CD4-positive, alpha-beta T cell (primary cell): ENCODE measurements at regions not wholly inside any gene's neighbourhood (a gene's known extent, or its start where the extent isn't known, plus 50 kb on each side); places are given as distances from the start of the nearest gene placed in this dataset.

Experiments
- ATAC-seq: fragments of 200-7000 bp; cut with Tn5 transposase; one replicate; pipeline ENCODE4 v1.10.0; 2022; ENCODE audit warnings: mild to moderate bottlenecking; ENCODE audit not compliant: poor library complexity
- CTCF ChIA-PET: fragments of 350-600 bp; sonication (Branson Sonifier 250); formaldehyde crosslinking; loops from one replicate; lab custom pipeline; 2021; ENCODE audit warnings: antibody characterized with exemption, inconsistent platforms; lab: Charles Lee
- POLR2A ChIA-PET: fragments of 350-600 bp; sonication (Branson Sonifier 250); formaldehyde crosslinking; loops from one replicate; lab custom pipeline; 2021; ENCODE audit warnings: antibody characterized with exemption, inconsistent platforms; lab: Charles Lee
- DNase-seq, 14 experiments: peaks; one replicate each; pipeline ENCODE4 v3.0.0-alpha.2; 2013 to 2020; ENCODE audit warnings: mixed read lengths in 2 of 14
- H3K27ac ChIP-seq, 2 donors: one replicate each; pipeline versions ENCODE4 v1.5.1 to v1.7.0; 2013; ENCODE audit warnings: low read length in 2 of 2, low read depth in 1 of 2, mild to moderate bottlenecking in 1 of 2
- H3K27me3 ChIP-seq, 2 experiments: 1 replicate in 1 of 2; 2 replicates in 1 of 2; pipeline versions ENCODE4 v1.6.1 to v1.7.0; 2013; ENCODE audit warnings: low read length in 2 of 2, control low read depth in 1 of 2, mild to moderate bottlenecking in 1 of 2, moderate library complexity in 1 of 2; ENCODE audit not compliant: insufficient read depth in 2 of 2, control insufficient read depth in 1 of 2
- H3K36me3 ChIP-seq: one replicate; pipeline ENCODE4 v1.6.1; 2013; ENCODE audit warnings: low read length, control low read depth; ENCODE audit not compliant: insufficient read depth
- H3K4me1 ChIP-seq: one replicate; pipeline ENCODE4 v1.6.1; 2013; ENCODE audit warnings: low read length, control low read depth; ENCODE audit not compliant: insufficient read depth
- H3K4me3 ChIP-seq: one replicate; pipeline ENCODE4 v1.5.1; 2013; ENCODE audit warnings: mild to moderate bottlenecking, low read length, moderate library complexity
- H3K9me3 ChIP-seq, 2 experiments: 1 replicate in 1 of 2; 2 replicates in 1 of 2; pipeline versions ENCODE4 v1.6.1 to v1.7.0; 2013; ENCODE audit warnings: low read length in 2 of 2, mild to moderate bottlenecking in 2 of 2, control low read depth in 1 of 2, moderate library complexity in 1 of 2; ENCODE audit not compliant: control insufficient read depth in 1 of 2, insufficient read depth in 1 of 2
- H3K27ac Mint-ChIP-seq: one replicate; pipeline ENCODE4 v1.8.0; 2020; ENCODE audit warnings: mixed read lengths
- H3K27me3 Mint-ChIP-seq: one replicate; pipeline ENCODE4 v1.8.0; 2021; ENCODE audit warnings: mixed read lengths
- H3K36me3 Mint-ChIP-seq: one replicate; pipeline ENCODE4 v1.8.0; 2021; ENCODE audit warnings: low read depth, mixed read lengths
- H3K4me1 Mint-ChIP-seq: one replicate; pipeline ENCODE4 v1.8.0; 2021; ENCODE audit warnings: low read depth, mixed read lengths
- H3K4me3 Mint-ChIP-seq: one replicate; pipeline ENCODE4 v1.8.0; 2020; ENCODE audit warnings: mild to moderate bottlenecking, mixed read lengths
- H3K9me3 Mint-ChIP-seq: one replicate; pipeline ENCODE4 v1.8.0; 2020; ENCODE audit warnings: mixed read lengths
- CTCF ChIP-seq: fragments of 200-600 bp; IDR thresholded peaks from one replicate; pipeline ENCODE4 v1.8.0; 2022; ENCODE audit warnings: antibody characterized with exemption, mild to moderate bottlenecking
- intact Hi-C, 2 experiments: fragments of 100-400 bp; cut with DNase I in 1 of 2; cut with micrococcal nuclease in 1 of 2; formaldehyde crosslinking; loops; one replicate each; pipeline versions ENCODE4 v1.15.1 to v1.9.0; 2023 to 2025; cut with DNase I, micrococcal nuclease

DNA sequence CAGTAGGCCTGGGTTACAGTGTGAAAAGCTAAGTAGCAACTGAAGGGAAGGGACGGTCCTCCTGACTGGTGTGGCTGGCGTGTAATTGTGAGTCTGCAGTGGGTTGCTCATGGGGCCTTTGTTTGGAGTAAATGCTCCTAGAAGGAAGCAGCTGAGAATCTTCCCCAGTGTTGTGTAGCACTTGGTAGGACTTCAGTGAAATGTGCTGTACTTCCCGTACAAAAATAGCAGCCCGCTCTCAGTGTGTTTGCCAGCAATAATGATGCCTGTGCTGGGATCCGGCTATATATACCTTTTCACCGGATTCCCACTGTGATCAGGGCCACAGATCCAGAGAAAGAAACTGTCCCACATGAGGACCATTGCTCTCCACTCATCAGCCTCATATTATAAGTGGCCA lies 175.7 kb upstream of the NTM start:
- Mint-ChIP-seq H3K27ac (no peak overlapping the region), H3K4me3 (no peak overlapping the region), H3K4me1 (no peaks in the 10 kb centered on the region), H3K27me3 (no peaks in the 10 kb centered on the region), H3K36me3 (no peaks in the 10 kb centered on the region), H3K9me3 (peaks cover 2% of the 10 kb centered on the region)
- intact Hi-C loops, result no loop called here
- no peak overlapping the region for H3K27ac ChIP-seq
- peaks cover 0 to 12% of the 10 kb centered on the region in 2 experiments for H3K9me3 ChIP-seq
- no peak for DNase-seq
- ChIA-PET CTCF (no interaction called here), POLR2A (no interaction called here)
- H3K4me3 ChIP-seq, result no peak overlapping the region
- no peaks in the 10 kb centered on the region for H3K36me3 ChIP-seq
- no peak for ATAC-seq
- TF ChIP-seq CTCF, result no peak
- no peaks in the 10 kb centered on the region for H3K27me3 ChIP-seq
- no peaks in the 10 kb centered on the region for H3K4me1 ChIP-seq

DNA sequence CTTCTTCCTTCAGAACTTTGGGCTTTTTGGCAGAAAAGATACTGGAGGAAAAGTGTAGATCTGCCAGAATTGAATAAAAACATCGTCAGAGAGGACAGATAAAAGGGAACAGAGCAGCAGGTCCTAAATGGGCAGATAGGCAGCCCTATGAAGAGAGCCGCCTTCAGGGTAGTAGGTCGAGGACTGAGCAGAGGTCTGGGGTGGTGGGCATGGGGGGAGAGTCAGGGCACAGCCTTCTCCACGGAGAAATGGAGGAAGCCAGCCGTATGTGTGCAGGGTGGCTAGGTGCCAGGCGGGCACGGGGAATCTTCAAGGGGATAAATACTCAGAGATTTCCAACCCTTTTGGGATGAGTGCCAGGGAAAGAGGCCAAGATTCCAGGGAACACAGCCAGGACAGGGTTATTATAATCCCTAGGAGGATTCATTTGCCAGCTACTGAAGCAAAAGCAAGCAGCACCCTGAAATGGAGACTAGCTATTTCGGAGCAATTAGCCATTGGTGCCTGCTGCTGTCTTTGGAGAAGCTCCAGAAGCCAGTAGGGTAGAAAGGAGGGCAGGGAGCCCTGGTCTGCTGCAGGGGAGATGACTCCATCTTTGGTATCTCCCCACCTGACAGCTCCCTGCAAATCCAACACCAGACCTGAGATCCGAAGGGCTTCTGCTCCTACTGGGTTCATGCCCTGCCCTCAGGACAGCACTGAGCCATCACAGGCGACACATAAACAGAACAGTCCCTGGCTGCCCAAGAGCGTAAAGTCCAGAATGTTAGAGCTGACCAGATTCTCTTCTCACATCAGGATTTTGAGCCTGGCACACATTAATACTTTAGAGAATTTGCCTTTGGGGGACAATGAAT lies 174.5 kb upstream of the NTM start:
- CTCF ChIA-PET, result no interaction called here
- Histone ChIP-seq H3K36me3 (no peaks in the 10 kb centered on the region), H3K27ac (no peak overlapping the region), H3K4me3 (no peak overlapping the region), H3K9me3 (peaks cover 0 to 12% of the 10 kb centered on the region in 2 experiments), H3K4me1 (no peaks in the 10 kb centered on the region), H3K27me3 (no peaks in the 10 kb centered on the region)
- H3K27ac Mint-ChIP-seq, result no peak overlapping the region
- H3K4me3 Mint-ChIP-seq, result no peak overlapping the region
- POLR2A ChIA-PET, result no interaction called here
- H3K36me3 Mint-ChIP-seq, result no peaks in the 10 kb centered on the region
- intact Hi-C loops, result no loop called here
- no peak for ATAC-seq
- no peak for DNase-seq
- H3K9me3 Mint-ChIP-seq, result peaks cover 3% of the 10 kb centered on the region
- no peaks in the 10 kb centered on the region for H3K4me1 Mint-ChIP-seq
- no peak for TF ChIP-seq CTCF
- no peaks in the 10 kb centered on the region for H3K27me3 Mint-ChIP-seq

GRCh38 chr11:131198161-131199014 lies 172.0 kb upstream of the NTM start:
- ChIA-PET POLR2A (no interaction called here), CTCF (no interaction called here)
- H3K9me3 Mint-ChIP-seq, result peaks cover 3% of the 10 kb centered on the region
- ATAC-seq, result no peak
- H3K4me3 ChIP-seq, result no peak overlapping the region
- no peaks in the 10 kb centered on the region for H3K27me3 ChIP-seq
- no peaks in the 10 kb centered on the region for H3K4me1 ChIP-seq
- intact Hi-C loops, result no loop called here
- no peaks in the 10 kb centered on the region for H3K36me3 ChIP-seq
- TF ChIP-seq CTCF, result no peak
- peaks cover 0 to 16% of the 10 kb centered on the region in 2 experiments for H3K9me3 ChIP-seq
- no peak overlapping the region for H3K4me3 Mint-ChIP-seq
- no peak overlapping the region for H3K27ac ChIP-seq
- H3K27ac Mint-ChIP-seq, result no peak overlapping the region
- no peaks in the 10 kb centered on the region for H3K4me1 Mint-ChIP-seq
- no peak for DNase-seq
- no peaks in the 10 kb centered on the region for H3K36me3 Mint-ChIP-seq
- H3K27me3 Mint-ChIP-seq, result no peaks in the 10 kb centered on the region
